Cardiac muscle cell (in vitro differentiated cells and primary cell): ENCODE measurements at regions not wholly inside any gene's neighbourhood (a gene's known extent, or its start where the extent isn't known, plus 50 kb on each side); places are given as distances from the start of the nearest gene placed in this dataset.

ENCODE experiments used
- DNase-seq, 2 donors: peaks; one replicate each; pipeline versions ENCODE4 v3.0.0 to v3.0.0-alpha.2; 2010 to 2017; ENCODE audit warnings: low read depth in 1 of 2, low spot score in 1 of 2
- H3K27ac ChIP-seq: fragments of 200-600 bp; sonication (generic); 2 replicates; pipeline ENCODE4 v1.5.1; 2016
- H3K27me3 ChIP-seq: fragments of 200-600 bp; sonication (generic); 2 replicates; pipeline ENCODE4 v1.6.0; 2016; ENCODE audit warnings: control low read depth
- H3K36me3 ChIP-seq: fragments of 200-600 bp; sonication (generic); 2 replicates; pipeline ENCODE4 v1.5.1; 2016; ENCODE audit warnings: control low read depth
- H3K4me1 ChIP-seq: fragments of 200-600 bp; sonication (generic); 2 replicates; pipeline ENCODE4 v1.8.1; 2017; ENCODE audit warnings: low read depth, mild to moderate bottlenecking, mixed run types
- H3K4me3 ChIP-seq: fragments of 200-600 bp; sonication (generic); 2 replicates; pipeline ENCODE4 v1.5.1; 2016; ENCODE audit warnings: mild to moderate bottlenecking
- H3K9me3 ChIP-seq: fragments of 200-600 bp; sonication (generic); 2 replicates; pipeline ENCODE4 v1.5.1; 2017; ENCODE audit warnings: low read depth, mild to moderate bottlenecking, control low read depth
- CTCF ChIP-seq: IDR thresholded peaks from 2 replicates; pipeline ENCODE4 v1.5.1; 2012; ENCODE audit warnings: low read depth, mild to moderate bottlenecking, low read length

GRCh38 chr13:80235967-80236302 is 105.0 kb downstream of the SPRY2 start:
- no peak overlapping the region for H3K27ac ChIP-seq
- H3K4me1 ChIP-seq = no peaks in the 10 kb centered on the region
- TF ChIP-seq CTCF = no peak
- H3K36me3 ChIP-seq = no peaks in the 10 kb centered on the region
- no peak for DNase-seq
- H3K4me3 ChIP-seq = no peak overlapping the region
- H3K27me3 ChIP-seq = no peaks in the 10 kb centered on the region
- H3K9me3 ChIP-seq = no peaks in the 10 kb centered on the region

DNA sequence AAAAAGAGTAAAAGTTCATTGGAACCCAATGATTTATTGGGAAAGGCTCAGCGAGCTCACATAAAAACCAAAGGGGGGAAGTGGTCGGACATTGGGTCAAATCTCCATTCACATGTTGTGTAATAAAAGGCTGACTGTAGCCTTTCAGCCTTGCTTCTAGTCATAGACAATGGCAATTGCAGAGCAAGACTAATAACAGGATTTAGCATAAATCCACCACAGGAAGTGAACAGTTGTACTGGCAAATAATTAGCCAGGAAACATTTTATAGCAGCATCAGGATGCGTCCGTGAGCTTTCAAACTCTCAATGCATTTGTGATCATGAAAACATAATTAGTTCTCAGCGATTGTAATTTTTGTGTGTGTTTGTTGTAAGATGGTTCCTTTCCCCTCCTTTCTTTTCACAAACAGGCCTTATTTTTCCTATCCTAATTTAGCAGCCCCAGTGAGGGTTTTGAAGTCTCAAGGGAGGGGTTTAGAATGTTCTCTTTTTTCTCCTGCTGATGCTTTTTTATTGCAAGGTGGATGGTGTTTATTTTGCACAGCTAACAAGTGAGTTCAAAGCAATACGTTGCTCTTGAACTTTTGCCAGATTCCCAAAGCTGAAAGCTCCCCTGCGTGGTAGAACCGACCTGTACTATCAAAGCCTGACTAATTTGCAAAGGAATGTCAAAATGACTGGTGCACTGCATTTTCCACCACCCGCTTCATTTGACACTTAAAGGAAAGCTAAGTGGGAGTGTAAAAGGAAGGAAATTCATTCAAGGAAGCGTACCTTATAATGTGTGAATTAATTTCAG is 105.6 kb downstream of the SPRY2 start:
- Histone ChIP-seq H3K4me1 (no peaks in the 10 kb centered on the region), H3K36me3 (no peaks in the 10 kb centered on the region), H3K27ac (no peak overlapping the region), H3K27me3 (no peaks in the 10 kb centered on the region), H3K9me3 (no peaks in the 10 kb centered on the region), H3K4me3 (no peak overlapping the region)
- TF ChIP-seq CTCF = no peak
- peak; percentile 15 to 59 for DNase-seq

- H3K36me3 ChIP-seq = no peaks in the 10 kb centered on the region
- no peaks in the 10 kb centered on the region for H3K27me3 ChIP-seq
- no peak for TF ChIP-seq CTCF
- H3K27ac ChIP-seq = no peak overlapping the region
- no peak overlapping the region for H3K4me3 ChIP-seq
- DNase-seq = no peak
- no peaks in the 10 kb centered on the region for H3K9me3 ChIP-seq
- H3K4me1 ChIP-seq = no peaks in the 10 kb centered on the region
Measured at GRCh38 chr13:80227645-80228044, 113.3 kb downstream of the SPRY2 start.

- H3K36me3 ChIP-seq = no peaks in the 10 kb centered on the region
- TF ChIP-seq CTCF = no peak
- H3K4me1 ChIP-seq = no peaks in the 10 kb centered on the region
- H3K9me3 ChIP-seq = no peaks in the 10 kb centered on the region
- no peak overlapping the region for H3K27ac ChIP-seq
- H3K4me3 ChIP-seq = no peak overlapping the region
- no peak for DNase-seq
- H3K27me3 ChIP-seq = no peaks in the 10 kb centered on the region
Measured at GRCh38 chr13:80226645-80227044, 114.3 kb downstream of the SPRY2 start.

DNA sequence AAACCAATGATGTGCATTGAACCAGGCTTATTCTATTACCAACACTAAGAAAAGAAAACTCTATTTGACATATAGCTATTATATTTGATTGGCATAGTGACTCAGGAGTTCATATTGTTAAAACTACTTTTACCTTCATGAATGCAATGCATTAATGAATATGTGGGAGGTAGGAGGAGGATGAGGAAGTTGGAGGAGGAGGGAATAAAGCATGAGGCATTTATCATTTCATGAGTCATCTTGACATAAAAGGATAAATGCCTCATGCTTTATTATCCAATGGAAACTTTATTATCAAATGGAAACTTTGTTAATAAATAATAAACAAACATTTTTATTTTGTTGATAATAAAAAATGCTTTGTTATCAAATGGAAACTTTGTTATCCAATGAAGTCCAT is 116.5 kb downstream of the SPRY2 start:
- Histone ChIP-seq H3K27me3 (no peaks in the 10 kb centered on the region), H3K27ac (no peak overlapping the region)
- no peak for TF ChIP-seq CTCF

More for the DNA sequence above, 116.5 kb downstream of the SPRY2 start:
- H3K4me1 ChIP-seq = no peaks in the 10 kb centered on the region
- H3K36me3 ChIP-seq = no peaks in the 10 kb centered on the region
- peak in 1 of 2 donors; percentile 43 for DNase-seq
- H3K9me3 ChIP-seq = no peaks in the 10 kb centered on the region
- no peak overlapping the region for H3K4me3 ChIP-seq
